GM19438 (cell line): ENCODE measurements at regions not wholly inside any gene's neighbourhood (a gene's known extent, or its start where the extent isn't known, plus 50 kb on each side); places are given as distances from the start of the nearest gene placed in this dataset.
"Not testable (repeated sequence)": the region's sequence is repeated elsewhere in the genome, so short reads cannot be mapped to it uniquely, and the experiment has no call there.

ENCODE experiments used
- ATAC-seq: cut with Tn5 transposase; IDR thresholded peaks from one replicate; pipeline ENCODE4 v1.9.1; 2021; ENCODE audit warnings: low read depth; ENCODE audit not compliant: unreplicated experiment

DNA sequence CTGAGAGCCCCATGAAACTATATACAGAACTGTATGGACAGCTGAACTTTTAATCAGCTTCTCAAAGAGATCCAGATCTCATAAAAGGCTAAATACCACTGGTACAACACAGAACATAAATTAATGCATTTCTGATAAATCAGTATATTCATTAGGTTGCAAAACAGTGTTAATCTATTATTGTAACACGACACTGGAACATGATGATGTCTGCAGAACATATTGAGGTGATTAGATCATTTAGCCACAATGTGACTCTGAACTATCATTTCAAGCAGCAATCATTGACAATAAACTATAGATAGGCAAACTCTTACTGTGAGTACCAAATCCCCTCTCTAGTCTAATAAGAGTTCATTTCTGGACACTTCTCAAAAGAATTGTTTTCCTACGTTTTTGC lies 50.3 kb downstream of the GASK1B start:
- ATAC-seq: no peak

DNA sequence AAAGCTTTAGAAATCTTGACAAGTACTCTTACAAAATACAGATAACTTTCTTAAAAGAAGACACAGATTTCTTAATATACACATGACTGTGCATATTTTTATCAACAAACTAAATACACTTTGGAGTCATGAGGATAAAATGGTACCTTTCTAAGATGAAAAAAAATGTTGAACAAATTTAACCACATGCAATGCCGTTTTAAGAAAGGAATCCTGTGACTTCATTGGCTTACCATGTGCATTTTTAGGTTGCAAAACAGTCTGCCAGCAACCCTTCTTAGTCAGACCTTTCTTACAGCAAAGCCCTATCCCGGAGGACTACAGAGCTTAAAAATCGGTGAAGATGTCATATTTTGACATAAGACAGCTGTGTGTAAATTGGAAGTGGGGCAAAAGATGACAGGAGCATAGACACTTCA lies 51.7 kb downstream of the GASK1B start:
- no peak for ATAC-seq

DNA sequence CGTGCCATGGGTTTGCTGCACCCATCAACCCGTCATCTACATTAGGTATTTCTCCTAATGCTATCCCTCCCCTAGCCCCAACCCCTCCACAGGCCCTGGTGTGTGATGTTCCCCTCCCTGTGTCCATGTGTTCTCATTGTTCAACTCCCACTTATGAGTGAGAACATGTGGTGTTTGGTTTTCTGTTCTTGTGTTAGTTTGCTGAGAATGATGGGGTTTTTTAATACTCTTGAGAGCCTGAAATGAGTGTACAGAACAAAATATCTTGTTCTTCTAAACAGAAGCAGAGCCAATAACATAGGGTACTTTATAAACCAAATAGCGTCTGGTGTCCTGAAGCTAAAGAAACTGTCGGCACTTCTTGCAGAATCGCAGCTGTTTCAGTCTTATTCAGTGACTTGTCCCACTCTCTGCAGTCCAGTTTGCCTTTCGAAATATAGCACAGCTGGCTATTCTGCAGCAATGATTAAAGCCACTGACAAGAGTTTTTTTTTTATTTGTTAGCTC lies 52.1 kb downstream of the GASK1B start:
- not testable (repeated sequence) for ATAC-seq

DNA sequence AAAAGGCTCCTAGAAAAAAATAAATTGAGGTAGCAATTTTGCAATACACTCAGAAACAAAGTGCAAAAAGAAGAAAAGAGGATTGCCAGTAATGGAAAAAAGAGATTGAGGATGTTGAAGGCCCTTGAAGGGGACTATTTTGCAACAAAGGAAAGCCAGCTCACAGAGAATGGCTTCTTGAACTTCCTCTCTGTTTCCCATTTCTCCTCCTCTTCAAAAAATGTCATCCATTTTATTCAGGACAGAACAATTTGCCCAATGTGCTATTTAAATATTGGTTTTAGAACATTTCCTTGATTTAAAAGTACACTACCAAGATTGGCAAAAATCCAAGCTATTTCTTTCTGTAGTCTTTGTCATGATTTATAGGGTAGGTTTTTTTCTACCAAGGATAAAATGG lies 60.2 kb downstream of the GASK1B start:
- no peak for ATAC-seq

DNA sequence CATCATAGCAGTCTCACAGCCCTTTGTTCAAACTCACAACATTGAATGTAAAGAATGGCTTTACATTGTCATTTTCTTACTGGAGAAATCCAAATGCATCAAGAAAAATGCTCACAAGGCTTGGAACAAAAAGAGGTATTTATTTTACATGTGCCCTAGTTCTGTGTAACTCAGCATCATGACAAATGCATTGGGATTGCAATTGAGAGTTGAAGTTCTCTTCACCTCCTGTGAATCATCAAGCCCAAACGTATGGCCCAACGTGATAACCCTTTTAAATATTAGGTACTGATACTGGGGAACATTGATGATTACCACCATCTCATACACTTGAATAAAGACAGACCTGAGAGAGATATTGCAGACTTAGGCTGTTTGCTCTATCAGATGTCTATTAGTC lies 61.6 kb downstream of the GASK1B start:
- ATAC-seq: no peak

DNA sequence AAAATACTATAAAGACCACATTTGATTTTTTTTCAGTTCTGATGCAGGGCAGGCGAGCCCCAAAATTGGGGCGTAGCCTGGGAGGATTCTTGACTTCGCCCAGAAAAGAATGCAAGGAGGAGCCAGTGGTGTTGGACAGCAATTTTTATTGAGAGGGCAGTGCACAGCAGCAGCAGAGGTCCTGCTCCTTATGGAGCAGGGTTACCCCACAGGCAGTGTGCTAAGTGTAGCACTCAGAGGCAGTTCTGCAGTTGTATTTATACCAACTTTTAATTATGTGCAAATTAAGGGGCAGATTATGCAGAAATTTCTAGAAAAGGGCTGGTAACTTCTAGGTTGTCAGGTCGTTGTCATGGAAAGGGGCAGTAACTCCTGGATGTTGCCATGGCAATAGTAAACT lies 69.9 kb downstream of the GASK1B start:
- ATAC-seq: no peak

DNA sequence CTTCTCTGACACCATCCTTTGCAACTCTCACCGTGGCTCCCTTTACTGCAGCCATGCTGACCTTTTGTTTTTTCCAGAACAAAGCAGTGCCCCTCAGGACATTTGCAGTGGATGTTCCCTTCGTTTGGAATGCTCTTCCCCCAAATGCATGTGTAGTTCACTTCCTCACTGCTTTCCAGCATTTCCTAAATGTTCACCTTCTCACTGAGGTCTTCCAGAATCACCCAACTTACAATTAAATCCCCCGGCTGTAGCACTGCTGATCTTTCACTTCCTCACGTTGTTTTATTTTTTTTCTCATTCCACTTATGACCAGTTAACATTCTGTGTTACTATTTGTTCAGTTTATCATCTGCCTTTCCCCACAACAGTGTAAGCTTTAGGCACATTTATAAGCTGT lies 73.1 kb downstream of the GASK1B start:
- ATAC-seq: no peak

DNA sequence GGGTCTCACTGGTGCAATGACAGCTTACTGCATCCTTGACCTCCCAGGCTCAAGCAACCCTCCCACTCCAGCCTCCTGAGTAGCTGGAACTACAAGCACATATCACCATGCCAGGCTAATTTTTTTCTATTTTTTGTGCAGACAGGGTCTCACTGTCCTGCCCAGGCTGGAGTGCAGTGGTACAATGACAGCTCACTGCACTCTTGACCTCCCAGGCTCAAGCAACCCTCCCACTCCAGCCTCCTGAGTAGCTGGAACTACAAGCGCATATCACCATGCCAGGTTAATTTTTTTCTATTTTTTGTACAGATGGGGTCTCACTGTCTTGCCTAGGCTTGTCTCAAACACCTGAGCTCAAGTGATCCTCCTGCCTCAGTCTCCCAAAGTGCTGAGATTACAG lies 74.0 kb downstream of the GASK1B start:
- no peak for ATAC-seq

DNA sequence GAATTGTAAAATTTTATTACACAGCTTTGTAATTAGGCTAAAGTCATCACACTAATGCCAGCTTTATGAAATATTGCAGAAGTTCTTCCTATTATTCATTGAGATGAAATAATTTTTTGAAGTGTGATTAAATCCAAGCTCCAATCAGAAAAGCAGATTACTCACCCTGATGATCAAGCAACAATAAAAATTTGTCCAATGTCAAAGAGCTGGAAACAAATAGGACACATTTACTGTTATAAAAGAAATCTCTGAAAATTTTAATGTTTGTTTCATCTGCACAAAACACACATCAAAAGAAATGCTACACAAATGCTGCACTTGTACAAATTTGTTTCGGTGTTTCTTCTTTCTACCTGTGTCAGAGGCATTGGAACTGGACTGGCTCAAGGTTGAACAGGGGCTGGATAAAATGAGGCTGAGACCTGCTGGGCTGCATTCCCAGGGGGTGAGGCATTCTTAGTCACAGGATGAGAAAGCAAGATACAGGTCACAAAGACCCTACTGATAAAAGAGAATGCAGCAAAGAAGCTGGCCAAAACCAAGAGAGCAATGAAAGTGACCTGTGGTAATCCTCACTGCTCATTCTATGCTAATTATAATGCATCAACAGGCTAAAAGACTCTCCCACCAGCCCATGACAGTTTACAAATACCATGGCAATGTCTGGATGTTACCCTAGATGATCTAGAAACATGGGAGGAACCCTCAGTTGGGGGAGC lies 78.3 kb downstream of the GASK1B start:
- ATAC-seq: no peak

DNA sequence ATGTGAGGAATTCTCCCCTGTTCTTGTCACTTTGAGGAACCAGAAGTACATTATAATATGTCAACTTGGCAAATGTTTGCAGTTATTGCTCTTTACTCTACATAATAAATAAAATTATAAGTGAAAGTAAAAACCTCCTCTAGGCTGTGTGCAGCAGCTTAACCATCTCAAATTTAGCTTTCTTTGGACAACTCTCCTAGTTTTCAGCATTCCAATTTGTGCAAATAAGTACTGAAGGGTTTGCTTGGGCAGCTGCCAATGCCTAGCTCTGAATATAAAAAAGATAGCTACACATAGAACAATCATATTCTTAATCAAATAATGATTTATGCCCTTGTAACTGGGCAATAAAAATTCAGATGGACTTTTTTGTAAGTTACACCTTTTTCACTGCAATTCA lies 82.5 kb downstream of the GASK1B start:
- no peak for ATAC-seq

DNA sequence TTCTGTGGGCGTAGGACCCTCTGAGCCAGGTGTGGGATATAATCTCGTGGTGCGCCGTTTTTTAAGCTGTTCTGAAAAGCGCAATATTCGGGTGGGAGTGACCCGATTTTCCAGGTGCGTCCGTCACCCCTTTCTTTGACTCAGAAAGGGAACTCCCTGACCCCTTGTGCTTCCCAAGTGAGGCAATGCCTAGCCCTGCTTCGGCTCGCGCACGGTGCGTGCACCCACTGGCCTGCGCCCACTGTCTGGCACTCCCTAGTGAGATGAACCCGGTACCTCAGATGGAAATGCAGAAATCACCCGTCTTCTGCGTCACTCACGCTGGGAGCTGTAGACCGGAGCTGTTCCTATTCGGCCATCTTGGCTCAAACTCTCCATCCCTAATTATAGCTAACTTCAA lies 82.9 kb downstream of the GASK1B start:
- not testable (repeated sequence) for ATAC-seq

DNA sequence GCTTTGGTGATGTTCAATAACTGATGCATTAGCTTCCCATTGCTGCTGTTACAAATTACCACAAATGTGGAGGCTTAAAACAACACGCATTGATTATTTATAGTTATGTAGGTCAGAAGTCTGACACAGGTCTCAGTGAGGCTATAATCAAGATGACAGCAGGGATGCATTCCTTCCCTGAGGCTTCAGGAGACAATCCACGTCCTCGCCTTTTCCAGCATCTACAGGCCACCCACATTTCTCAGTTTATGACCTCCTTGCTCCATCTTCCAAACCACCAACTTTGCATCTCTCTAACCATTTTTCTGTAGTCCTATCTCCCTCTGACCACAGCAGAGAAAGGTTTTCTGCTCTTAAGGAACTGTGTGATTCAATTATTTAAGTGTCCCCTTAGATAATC lies 92.5 kb downstream of the GASK1B start:
- ATAC-seq: no peak

DNA sequence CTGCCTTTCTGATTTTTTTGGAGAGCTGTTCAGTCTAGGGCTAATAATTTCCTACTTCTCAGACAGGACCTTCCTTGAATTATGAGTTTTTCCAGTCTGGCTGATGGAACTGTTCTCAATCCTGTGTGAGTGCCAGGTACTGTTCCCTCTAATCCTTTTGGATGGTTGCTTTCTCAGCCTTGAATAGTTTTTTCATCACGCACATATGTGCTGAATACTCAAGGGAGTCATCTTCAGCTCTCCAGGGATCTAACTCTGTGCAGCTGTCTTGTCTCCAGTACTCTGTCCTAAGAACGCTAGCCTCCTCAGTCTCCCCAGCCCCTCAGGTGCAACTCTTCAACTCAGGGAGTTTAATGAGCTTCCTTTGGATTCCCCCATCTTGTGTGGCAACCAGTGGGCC lies 93.2 kb downstream of the GASK1B start:
- no peak for ATAC-seq

DNA sequence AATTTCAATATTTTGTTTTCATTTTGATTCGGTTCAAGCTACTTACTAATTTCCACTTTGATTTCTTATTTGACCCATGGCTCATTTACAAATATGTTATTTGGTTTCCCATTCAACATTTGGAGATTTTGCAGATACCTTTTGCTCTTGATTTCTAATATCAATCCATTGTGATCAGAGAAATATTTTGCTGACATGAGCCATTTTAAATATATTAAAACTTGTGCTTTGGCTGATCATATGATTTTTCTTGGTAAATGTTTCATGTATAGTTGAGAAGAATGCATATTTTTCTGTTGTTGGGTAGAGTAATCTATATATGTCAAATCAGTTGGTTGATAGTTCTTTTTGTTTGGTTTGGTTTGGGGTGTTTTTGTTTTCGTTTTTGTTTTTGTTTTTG lies 95.0 kb downstream of the GASK1B start:
- no peak for ATAC-seq

DNA sequence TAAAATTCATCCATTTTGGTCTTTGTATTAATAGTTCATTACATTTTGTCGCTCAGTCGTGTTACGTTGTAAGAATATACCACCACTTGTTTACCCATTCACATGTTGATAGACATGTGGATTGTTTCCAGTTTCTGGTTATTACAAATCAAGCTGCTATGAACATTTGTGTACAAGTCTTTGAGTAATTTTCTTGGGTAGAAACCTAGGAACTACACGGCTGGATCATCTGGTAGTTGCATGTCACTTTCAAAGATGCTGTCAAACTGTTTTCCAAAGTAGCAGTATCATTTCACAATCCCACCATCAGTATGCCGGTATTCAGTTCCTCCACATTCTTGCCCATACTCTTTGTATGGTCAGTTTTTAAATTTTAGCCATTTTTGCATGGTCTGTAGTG lies 98.0 kb downstream of the GASK1B start:
- no peak for ATAC-seq

DNA sequence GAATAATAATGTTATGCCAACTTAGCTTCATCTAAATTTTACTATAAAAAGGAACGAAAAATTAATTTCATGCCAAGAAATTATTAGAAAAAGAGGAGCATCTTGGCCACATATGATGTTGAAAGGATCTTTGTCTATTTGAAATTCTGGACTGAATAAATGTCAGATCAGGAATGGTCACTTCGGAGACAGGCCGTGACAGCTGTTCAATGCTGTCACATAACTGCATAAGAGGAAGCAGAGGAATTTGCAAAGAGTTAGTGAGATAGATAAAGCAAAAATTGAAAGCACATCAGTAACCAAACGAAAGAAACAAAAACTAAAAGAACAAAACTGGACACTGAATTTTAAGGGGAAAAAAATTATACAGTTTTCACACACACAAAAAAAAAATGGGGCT lies 100.9 kb downstream of the GASK1B start:
- no peak for ATAC-seq

DNA sequence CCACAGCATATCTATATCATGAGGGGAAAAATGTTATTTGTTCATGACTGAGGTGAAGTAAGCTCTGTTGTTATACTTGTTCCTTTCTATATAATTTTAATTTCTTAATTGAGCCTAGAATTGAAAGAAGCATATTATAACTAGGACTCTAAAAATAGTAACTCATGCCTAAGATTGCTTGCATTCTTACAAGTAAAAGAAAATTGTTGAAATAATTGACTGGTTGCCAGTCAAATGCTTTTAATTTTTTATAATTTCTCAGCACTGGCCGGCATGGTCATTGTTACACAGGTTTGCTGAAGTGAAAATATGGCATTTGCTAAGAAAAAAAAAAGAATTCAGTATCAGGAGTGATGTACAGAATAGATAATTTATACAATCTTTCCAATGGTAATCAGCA lies 104.8 kb downstream of the GASK1B start:
- no peak for ATAC-seq

DNA sequence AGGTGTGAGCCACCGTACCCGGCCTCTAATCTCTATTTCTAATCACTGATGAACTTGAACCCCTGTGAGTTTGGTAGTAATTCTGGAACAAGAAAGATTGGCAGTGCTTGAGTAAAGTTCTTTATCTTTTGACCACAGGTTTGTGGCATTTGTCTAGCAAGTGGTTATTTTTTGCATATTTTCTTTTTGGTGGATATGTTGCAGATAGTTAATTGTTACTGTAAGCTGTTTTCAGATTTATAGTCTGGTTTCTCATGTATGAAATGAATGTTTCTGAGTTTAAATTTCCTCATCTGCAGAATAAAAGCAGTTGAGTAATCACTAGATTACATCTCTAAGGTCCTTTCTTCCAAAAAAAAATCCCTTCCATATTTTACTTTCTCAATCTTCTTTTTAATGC lies 105.2 kb downstream of the GASK1B start:
- ATAC-seq: no peak

DNA sequence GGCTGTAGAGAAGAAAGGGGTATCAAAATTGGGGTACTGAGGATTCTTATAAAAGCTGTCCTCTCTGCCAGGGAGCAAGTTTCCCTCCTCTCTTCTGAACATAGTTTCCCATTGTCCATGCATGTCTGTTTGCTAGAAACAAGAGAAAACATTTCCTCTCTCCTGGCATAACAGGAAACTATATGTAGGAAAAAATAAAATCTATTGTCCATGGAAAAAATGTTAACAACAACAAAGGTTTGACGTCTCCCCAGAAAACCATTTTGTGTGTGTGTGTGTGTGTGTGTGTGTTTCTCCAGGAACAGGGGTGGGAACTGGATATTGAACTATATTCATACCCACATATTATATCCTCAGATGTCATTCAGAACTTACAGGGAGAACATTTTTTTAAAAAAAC lies 107.2 kb downstream of the GASK1B start:
- no peak for ATAC-seq

DNA sequence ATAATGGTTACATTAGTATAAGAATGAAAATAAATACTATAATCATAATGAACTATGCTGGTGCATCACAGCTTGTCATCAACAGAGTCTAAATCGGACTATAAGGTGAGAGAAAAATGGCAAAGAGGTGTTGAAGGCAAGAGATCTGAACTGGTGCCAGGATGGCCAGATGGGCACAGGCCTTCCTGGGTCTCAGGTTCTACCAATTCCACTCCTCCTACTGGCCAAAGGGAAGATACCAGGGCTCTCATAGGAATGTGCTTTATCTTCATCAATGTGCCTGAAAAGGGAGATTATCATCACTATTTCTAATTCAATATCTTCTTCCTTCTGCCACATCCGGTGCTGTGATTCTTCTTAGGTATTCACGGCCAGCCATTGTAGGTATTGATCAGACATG lies 107.6 kb downstream of the GASK1B start:
- no peak for ATAC-seq

DNA sequence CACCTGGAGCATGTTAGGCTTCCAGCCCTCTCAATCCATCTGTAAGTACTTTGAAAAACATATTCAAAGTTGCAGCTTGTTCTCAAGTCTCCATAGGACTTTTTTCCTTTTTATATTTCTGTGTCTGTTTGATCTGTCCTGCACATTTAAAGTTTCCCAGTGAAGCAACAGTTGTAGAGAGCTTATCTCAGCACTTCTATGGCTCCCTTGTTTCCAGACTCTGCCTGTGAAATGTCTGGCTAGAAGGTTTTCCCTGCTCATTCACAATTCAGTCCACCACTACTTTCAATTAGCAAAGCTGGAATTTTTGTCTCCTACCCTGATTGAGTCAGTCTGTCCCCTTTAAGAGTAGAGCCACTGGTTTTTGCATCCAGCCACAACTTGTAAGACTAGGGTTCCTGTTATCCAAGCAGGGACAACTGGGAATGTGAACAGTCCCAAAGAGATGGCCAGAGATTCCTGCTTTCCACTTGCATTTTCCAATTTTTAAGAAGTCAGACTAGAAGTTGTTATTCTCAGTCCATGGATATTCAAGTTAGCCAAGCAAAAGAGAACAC lies 116.1 kb downstream of the GASK1B start:
- ATAC-seq: no peak

DNA sequence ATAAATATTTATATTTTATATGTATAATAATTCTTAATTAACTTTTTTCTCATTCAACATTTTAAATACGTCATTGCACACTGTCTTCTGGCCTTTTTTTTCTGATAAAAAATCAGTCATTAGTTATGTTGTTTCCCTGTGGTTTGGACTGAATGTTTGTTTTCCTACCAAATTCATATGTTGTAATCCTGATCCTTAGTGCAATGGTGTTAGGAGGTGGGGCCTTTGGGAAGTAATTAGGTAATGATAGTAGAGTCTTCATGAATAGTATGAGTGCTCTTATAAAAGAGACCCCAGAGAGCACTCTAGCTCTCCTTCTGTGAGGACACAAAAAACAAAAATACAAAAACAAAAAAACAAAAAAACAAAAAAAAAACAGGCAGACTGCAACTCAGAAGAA lies 117.2 kb downstream of the GASK1B start:
- no peak for ATAC-seq

DNA sequence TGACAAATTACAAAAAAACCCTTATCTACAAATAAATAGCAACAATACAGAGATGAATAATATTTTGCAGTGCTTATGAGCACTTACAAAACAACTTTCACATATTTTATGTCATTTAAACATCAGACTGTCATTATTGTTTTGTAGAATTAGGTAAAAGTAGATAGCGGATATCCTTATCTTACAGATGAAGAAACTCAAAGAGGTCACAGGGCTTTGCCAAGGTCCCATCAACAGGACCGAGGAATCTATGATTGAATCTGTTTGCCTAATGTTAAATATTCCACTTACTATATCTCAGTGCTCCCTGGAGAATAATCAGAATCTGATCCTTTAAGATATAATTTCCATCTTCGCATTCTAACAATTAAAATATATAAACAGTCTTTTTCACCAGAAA lies 119.0 kb downstream of the GASK1B start:
- ATAC-seq: no peak
